ENCODE measurements at regions not wholly inside any gene's neighbourhood (a gene's known extent, or its start where the extent isn't known, plus 50 kb on each side); places are given as distances from the start of the nearest gene placed in this dataset.
A peak's percentile ranks its signal among the peaks of the same experiment; 100 is the strongest.

DNA sequence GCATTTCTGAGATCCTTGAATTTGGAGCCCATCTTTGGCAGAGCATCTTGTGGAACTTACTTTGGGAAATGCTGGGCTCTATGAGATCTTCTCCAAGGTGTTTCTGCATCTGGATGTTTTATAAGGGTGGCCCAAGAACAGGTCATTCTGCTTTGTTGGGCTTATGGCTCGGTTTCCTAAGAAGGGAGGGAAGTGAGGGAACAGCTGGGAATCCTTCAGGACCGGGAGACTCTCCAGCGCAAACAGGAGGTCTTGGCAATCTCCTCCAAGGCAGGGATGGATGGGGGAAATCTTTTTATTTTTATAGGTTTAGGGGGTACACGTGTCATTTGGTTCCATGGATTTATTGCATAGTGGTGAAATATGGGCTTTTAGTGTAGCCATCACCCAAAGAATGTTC lies 54.7 kb downstream of the IRX3 start:
- DNase-seq, result no peak

DNA sequence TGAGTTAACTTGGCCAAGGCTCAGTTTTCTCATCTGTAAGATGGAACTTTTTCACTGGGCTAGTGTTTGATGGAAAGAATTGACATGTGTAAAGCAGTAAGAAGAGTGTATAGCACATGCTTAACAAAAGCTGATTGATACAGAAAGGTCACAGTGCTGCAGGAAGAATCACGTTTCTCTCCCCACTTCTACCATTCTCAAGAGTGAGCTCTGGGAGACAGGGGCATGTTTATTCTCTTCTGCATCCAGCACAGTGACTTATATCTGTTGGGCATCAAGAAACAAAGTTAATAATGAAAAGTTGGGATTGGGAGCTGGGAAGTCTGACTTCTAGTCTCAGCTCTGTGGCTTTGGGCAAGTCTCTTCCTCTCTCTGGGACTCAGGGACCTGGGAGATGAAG lies 55.3 kb downstream of the IRX3 start:
- no peak for DNase-seq

DNA sequence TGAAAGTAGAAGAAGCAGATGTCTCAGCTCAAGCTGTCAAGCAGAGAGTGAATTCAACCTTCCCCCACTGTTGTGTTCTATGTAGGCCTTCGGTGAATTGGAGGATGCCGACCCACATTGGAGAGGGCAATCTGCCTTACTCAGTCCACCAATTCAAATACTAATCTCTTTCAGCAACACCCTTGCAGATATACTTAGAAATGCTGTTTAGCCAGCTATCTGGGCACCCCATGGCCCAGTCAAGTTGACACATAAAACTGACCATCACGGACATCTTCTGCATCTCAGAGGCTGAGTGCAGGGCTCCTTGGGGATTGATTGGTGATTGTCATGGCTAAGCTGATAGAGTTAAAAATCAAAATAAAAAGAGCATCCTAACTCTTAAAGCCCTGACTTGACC lies 58.3 kb downstream of the IRX3 start:
- no peak for DNase-seq

DNA sequence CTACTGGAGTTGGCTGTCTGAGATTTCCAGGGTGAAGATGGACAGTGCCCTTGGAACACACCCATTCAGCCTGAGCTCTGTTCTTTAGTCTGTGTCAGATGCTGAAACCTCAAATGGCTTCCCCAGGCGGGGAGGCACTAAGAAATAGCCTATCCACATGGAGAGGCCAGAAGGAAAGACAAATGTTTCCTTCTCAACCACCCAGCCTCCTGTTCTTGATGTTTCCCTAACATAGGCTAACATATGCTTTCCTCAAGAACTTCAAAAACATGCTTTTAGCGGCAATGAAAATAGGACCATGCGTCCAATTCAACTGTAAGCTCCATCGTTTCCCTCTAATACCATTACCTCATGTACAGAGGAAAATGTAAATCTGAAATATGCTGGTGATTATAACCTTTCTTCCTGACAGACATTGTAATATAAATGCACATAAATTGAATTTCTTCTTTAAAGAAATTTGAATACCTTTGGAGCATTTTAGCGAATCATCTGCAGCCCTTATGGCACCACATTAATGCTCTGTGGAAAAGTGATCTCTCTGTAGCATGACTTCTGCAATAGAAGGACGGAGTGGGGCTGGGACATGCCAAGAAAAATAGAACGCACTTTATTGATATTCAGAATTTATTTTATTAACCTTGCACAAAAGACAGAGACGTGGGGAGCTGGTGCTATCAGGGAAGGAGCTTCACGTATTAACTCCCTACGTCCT lies 60.1 kb downstream of the IRX3 start:
- no peak for DNase-seq

DNA sequence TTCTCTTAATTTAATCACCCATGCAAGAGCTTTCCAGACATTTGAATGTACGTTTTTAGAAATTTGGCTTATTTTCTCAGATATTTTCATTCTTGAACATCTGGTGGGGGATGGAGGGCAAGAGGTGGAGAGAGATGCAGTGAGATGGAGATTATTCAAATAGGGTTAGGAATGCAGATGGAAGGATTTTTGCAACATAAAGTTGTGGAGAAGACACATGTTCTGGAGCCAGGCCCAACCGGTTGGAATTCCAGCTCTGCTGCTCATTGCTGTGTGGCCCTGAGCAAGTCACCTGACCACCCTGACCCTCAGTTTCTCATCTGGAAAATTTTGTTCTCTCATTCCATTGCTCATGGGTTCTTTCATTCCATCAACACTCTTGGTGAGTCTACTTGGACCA lies 66.9 kb downstream of the IRX3 start:
- DNase-seq, result no peak

DNA sequence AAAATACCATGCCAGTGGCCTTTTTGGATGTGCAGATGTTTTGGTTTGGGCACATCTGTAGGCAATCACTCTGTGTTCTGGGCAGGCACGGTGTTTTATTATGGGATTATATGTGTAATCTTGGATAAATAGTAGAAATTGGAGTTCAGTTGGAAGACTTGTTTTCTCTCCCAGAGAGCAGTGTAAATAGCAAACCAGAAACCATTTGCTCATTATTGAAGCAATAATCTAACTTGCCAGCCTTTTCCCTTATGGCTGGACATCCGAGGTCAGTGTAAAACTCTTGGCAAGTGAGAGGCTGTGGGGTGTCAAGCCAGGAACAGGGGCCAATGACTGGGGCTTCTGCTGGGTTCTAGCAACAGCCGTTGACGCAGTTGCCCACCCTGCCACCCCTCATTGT lies 69.9 kb downstream of the IRX3 start:
- no peak for DNase-seq

DNA sequence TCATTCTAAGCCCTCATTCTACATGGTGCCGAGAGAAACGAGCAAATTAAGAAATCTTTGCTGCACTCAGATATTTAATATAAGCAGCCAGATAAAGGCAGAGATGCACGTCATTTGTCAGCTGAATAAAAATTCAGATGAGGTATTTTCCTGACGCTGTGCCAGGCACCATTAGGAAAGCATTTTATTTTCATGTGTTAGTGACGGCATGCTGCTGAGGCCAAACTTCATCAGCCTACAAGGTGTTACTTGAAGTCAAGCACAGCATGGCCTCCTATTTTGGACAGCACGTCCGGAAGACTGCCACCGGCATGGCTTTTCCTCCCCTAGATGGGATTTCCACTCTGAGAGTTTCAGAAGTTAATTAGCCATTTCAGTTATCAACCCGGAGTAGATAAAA lies 70.3 kb downstream of the IRX3 start:
- DNase-seq, result peak; percentile 22

DNA sequence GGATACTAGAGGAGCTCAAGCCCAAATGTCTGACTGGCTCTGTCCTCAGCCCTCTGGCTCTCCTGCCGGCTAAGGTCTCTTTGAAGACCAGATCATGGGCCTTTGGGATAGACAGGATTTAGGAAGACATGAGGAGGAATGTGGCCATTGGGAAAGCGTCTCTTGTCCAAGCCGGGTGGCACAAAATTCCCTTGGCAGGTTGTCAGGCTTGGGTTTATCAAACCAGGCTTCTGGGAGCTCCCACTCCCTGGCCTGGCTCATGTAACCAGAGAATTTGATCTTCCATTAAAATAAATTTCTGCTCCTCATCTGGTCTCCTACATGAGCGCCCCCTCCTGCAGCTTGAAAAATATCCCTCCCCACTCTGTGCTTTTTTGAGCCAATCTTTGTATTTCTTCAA lies 71.1 kb downstream of the IRX3 start:
- DNase-seq, result no peak

DNA sequence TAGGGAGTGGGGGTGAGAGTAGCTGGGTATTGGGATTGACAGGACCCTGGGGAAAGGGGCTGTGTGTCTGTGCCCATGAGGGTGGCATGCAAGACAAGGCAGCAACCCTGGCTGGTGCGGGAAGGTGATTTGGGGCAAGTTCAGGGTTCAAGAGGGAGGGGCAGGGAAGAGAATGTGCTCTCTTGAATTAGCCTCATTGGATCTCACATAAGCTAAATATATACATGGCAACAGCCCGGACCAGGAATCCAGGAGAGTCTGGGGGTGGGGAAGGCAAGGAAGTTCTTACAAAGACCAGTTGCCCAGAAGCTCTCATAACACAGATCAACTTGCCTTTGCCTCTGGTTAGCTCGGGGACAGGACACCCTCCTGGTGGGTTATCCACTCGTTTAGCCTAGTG lies 73.3 kb downstream of the IRX3 start:
- no peak for DNase-seq

DNA sequence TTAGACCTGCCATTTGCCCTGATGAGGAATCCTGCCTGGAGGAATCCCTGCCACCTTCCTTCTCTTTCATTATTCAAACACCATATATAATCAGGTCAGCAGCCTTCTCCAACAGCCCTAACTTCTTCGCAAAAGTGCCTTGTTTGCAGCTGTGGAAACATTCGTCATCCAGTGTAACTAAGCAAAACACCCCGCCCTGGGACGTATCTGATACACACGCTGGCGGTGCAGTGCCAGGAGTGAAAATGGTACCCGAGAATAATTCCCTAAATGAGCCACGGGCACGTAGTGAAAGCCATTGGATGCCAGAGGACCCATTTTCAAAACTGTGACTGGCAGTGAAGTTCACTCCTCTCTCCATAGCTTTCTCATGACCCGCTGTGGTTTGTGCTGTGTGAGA lies 73.7 kb downstream of the IRX3 start:
- DNase-seq, result no peak

DNA sequence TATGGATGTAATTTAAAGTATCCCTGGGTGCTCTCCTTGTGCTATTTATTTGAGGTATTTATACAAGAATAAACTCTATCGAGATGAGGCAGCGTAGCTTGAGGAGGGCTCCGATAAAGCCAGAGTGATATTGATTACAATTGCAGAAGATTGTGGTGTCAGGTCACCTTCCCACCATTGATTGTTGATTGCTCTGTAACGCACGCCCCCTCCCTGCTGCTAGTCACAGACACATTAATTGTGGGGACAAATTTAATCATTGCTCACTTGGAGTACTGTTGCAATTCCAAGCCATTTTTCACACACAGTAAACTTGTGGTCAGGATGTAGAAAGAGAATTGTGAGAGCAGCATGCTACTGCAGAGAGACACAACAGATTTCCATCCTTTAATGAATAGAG lies 75.4 kb downstream of the IRX3 start:
- DNase-seq, result no peak

DNA sequence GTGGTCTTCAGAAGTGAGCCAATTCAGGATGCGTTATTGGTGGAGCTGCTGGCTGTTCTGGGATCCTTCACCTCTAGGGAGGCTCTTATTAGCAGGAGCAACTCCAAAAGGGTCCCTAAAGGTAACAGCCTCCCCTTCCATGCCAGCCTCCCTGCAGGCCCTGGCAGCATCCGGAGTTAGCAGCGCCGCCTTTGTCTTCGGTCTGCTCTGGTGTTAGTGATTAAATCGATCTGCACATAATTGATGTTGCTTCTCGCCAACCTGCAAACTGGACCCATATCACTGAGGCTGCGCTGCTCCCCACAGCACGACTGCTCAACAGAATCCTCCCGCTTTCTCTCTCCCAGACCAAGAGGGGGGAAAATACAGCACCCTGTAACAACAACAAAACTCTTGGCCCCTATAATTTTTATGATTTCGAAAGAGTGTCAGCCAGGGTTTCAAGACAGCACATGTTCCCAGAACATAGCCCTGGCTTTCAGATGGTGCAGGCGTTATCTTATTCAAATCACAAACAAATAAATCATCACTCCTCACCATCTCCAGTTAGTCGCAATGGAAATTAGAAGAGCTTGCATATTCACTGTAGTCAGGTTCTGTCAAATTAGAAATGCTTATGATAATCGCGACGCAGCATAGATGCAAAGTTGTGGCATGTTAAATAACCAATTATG lies 76.0 kb downstream of the IRX3 start:
- DNase-seq, result no peak

DNA sequence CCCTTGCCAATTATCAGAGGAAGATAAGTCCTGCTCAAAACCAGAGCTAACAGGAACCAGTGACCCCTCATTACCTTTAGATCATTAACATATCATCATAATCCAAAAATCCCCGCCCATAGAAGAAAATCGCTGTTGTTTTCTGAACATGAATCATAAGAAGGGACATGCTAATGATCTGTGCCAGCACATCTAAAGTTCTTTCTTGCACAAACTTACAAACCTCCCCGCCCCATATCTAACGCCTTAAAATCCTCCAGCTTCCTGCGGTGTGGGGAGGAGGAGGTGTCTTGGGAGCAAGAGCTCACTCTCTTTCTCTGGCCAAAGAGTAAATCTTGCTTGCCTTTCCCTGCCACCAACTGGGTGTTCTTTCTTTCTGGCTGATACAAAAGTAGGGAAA lies 78.3 kb downstream of the IRX3 start:
- no peak for DNase-seq

DNA sequence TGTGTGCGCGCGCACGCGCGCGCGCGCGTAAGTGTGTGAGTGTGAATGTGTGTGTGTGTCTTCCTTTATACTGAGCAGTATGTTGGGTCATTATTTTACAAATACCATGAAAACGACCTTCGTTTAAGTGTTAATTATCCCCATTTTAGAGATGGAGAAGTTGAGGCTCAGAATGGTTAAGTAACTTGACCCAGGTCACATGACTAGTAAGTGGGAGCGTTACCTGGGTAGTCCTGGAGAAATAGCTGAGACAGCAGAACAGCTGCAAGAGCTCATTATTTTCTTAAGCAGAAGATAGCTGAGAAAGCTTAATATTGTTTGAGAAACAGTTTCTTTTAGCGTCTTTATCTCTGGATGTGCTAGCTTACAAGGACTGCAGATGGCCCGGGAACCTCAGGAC lies 78.8 kb downstream of the IRX3 start:
- no peak for DNase-seq

DNA sequence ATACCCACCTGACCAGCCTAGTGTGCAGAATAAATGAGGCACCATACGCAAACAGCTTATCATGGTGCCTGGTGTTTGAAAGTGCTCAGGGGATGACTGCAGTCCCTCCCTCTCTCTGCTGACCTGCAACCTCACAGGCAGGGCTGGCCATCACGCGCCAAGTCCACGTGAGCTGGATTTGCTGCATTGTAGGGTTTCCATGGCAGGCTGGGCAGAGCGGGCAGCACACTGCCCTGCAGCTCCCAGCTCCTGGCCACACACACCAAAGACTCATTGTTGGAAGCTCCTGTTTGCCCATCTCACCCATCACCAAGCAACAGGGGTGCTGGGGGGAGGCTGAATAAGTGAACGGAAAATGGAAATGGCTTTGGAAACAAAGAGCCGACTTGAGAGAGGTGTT lies 81.8 kb downstream of the IRX3 start:
- DNase-seq, result no peak

DNA sequence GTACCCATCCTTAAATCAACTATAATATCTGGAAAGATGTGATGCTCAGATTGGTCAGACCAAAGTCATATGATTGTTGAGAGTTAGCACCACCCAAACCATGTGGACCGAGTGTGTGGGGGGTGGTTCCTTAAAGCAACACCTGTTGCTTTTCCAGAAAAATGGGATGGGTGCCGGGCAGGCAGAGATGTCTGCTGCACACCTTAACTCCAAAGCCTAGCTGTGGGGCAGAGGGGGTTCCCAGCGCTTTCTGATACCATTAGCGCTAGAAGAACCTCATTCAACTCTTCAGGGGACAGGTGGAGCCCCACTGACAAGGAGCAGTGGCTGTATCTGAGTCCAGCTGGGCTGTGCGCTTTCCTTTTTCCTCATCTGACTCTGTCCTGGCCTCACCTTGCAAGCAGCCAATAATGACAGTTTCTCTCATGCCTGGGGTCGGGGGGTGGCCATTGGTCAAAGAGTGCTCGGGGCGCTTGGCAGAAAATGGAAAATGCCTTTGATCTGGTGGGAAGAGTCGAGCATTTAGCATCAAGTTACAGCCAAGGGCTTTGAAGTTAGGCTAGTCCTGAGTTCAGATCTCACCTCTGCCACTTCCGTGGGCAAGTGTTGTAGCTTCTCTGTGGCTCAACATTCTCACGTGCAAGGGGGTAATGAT lies 82.6 kb downstream of the IRX3 start:
- no peak for DNase-seq

DNA sequence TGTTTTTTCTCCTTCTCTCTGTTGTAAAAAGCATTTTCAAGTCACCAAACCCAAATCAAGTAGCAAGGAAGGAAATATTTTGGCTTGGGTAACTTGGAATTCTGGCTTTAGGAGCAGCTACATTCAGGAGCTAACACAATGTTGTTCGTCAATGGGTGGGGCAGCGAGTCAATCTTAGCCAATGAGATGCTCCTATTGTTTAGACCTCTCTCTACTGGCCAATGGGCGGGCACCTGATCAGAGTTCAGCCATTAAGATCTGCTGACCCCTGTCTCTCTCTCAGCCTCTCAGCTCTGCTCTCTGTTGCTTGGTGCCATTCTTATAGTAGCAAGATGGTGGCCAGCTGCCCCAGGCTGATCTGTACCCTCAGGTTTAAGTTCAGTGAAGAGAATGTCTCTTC lies 83.2 kb downstream of the IRX3 start:
- DNase-seq, result no peak

Data from fibroblast of skin of right biceps (primary cell).